ENCODE measurements at regions not wholly inside any gene's neighbourhood (a gene's known extent, or its start where the extent isn't known, plus 50 kb on each side); places are given as distances from the start of the nearest gene placed in this dataset.

DNA sequence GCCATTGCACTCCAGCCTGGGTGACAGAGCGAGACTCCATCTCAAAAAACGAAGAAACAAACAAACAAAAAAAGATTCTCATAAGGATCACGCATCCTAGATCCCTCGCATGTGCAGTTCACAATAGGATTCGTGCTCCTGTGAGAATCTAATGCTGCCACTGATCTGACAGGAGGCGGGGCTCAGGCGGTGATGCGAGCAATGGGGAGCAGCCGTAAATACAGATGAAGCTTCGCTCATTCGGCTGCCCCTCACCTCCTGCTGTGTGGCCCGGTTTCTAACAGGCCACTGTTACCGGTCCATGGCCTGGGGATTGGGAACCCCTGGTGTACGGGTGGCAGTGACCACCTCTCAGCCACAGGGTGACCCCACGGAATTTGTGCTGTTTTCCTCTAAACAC lies 98.2 kb upstream of the MRI1 start:
- no peak for TF ChIP-seq POLR2A (IDR thresholded peaks at IDR 0.05; ENCODE audit: low read length)
- no peak for TF ChIP-seq GATA1 (IDR thresholded peaks at IDR 0.05; ENCODE audit: low read depth, low read length)

All from erythroblast (primary cell).